ENCODE measurements at regions not wholly inside any gene's neighbourhood (a gene's known extent, or its start where the extent isn't known, plus 50 kb on each side); places are given as distances from the start of the nearest gene placed in this dataset.

DNA sequence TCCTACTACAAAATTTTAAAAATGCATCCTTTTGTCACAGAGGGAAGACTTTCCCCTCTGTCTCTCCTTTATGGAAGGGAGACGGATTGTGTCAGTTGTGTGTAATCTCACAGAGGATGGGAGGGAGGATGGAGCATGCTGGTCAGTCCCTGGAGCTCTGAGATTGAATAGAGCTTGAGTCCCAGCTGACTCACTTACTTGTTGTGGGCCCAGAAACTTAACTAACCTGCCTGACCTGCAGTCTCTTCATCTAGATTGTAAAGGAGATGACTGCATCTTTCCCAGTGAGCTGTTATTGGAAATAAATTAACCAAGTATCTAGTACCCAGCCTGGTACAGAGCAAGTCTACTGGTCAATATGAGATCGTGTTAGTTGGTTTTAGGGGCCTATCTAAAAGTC, 77.9 kb upstream of the ADO start:
- no peaks in the 10 kb centered on the region for H3K36me3 ChIP-seq (ENCODE audit: insufficient read depth, low read length)
- H3K4me1 ChIP-seq (ENCODE audit: insufficient read depth, low read length), result no peaks in the 10 kb centered on the region
- no peaks in the 10 kb centered on the region for H4K20me1 ChIP-seq (ENCODE audit: insufficient read depth, low read length)
- no peak overlapping the region for H3K27ac ChIP-seq (ENCODE audit: low read depth, low read length)
- H3K4me2 ChIP-seq (ENCODE audit: insufficient read depth, low read length), result no peak overlapping the region
- no peak overlapping the region for H2AFZ ChIP-seq (ENCODE audit: low read length)
- peak; percentile 8 for DNase-seq (ENCODE audit: insufficient read length, low spot score, missing footprints)
- H3K79me2 ChIP-seq (ENCODE audit: insufficient read depth, low read length), result no peaks in the 10 kb centered on the region
- no peak overlapping the region for H3K4me3 ChIP-seq (ENCODE audit: insufficient read depth, low read length)
- no peak for TF ChIP-seq CTCF (IDR thresholded peaks at IDR 0.05; ENCODE audit: extremely low read depth, low read depth, low read length)
- peaks cover 27% of the 10 kb centered on the region for H3K27me3 ChIP-seq (ENCODE audit: insufficient read depth, low read length)
- H3K9me3 ChIP-seq (ENCODE audit: low read depth, low read length), result no peaks in the 10 kb centered on the region

DNA sequence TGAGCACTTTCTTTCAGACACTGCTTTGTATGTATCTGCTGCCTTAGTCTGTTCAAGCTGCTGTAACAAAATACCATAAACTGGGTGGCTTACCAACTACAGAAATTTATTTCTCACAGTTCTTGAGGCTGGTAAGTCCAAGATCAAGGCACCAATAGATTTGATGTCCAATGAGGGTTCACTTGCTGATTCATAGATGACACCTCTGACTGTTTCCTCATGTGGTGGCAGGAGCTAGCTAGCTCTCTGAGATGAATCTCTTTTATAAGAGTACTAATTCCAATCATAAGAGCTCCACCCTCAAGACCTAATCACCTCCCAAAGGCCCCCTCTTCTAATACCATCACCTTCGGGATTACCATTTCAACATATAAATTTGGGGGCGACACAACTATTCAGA, 76.6 kb upstream of the ADO start:
- H3K4me2 ChIP-seq (ENCODE audit: insufficient read depth, low read length), result no peak overlapping the region
- H3K79me2 ChIP-seq (ENCODE audit: insufficient read depth, low read length), result no peaks in the 10 kb centered on the region
- H3K4me1 ChIP-seq (ENCODE audit: insufficient read depth, low read length), result no peaks in the 10 kb centered on the region
- no peak overlapping the region for H3K27ac ChIP-seq (ENCODE audit: low read depth, low read length)
- DNase-seq (ENCODE audit: insufficient read length, low spot score, missing footprints), result peak; percentile 37
- no peak for TF ChIP-seq CTCF (IDR thresholded peaks at IDR 0.05; ENCODE audit: extremely low read depth, low read depth, low read length)
- no peak overlapping the region for H2AFZ ChIP-seq (ENCODE audit: low read length)
- H4K20me1 ChIP-seq (ENCODE audit: insufficient read depth, low read length), result no peaks in the 10 kb centered on the region
- no peak overlapping the region for H3K4me3 ChIP-seq (ENCODE audit: insufficient read depth, low read length)
- H3K27me3 ChIP-seq (ENCODE audit: insufficient read depth, low read length), result peaks cover 32% of the 10 kb centered on the region
- H3K36me3 ChIP-seq (ENCODE audit: insufficient read depth, low read length), result no peaks in the 10 kb centered on the region
- H3K9me3 ChIP-seq (ENCODE audit: low read depth, low read length), result no peaks in the 10 kb centered on the region

GRCh38 chr10:62728479-62728878, 76.0 kb upstream of the ADO start:
- H3K27me3 ChIP-seq (ENCODE audit: insufficient read depth, low read length), result peaks cover 28% of the 10 kb centered on the region
- H3K36me3 ChIP-seq (ENCODE audit: insufficient read depth, low read length), result no peaks in the 10 kb centered on the region
- H3K4me1 ChIP-seq (ENCODE audit: insufficient read depth, low read length), result no peaks in the 10 kb centered on the region
- no peaks in the 10 kb centered on the region for H3K9me3 ChIP-seq (ENCODE audit: low read depth, low read length)
- H4K20me1 ChIP-seq (ENCODE audit: insufficient read depth, low read length), result no peaks in the 10 kb centered on the region
- no peak overlapping the region for H3K27ac ChIP-seq (ENCODE audit: low read depth, low read length)
- no peak for TF ChIP-seq CTCF (IDR thresholded peaks at IDR 0.05; ENCODE audit: extremely low read depth, low read depth, low read length)
- H2AFZ ChIP-seq (ENCODE audit: low read length), result no peak overlapping the region
- H3K4me3 ChIP-seq (ENCODE audit: insufficient read depth, low read length), result no peak overlapping the region
- no peak for DNase-seq (ENCODE audit: insufficient read length, low spot score, missing footprints)
- H3K79me2 ChIP-seq (ENCODE audit: insufficient read depth, low read length), result no peaks in the 10 kb centered on the region
- H3K4me2 ChIP-seq (ENCODE audit: insufficient read depth, low read length), result no peak overlapping the region

DNA sequence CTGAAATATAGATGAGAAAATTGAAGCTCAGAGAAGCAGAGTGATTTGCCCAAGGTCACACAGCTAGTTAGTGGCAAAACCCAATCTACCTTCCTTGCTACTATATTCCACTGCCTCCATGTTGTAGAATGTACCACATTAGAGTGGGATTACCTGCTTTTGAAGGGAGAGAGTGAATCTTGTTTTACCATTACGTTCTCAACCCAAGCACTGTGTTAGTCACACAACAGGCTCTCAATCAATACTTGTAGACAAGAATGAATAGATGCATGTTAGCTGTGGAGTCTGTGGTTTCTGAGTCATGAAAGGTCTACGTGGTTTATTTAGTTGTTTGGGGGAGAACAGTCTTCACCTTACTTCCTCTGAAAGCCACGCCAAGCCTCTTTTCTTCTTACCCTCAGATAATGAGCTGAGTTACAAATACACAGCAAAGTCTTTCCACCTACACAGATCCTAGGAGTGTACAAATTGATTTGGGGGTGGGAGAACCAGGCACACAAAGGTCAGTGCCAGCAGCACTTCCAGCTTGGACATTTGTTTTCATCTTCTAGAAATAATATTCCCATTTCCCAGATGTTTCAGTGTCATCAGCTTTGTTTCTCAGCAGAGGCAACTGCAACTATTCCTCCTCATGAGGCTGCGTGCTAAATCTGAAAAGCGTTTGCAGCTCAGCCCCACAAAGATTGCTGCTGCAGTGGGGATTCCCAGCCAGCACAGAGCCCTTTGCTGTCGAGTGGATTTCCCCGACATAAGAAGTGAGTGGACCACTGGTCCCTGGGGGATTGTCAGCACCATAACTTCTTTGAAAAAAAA, 71.5 kb upstream of the ADO start:
- H4K20me1 ChIP-seq (ENCODE audit: insufficient read depth, low read length), result no peaks in the 10 kb centered on the region
- H3K9me3 ChIP-seq (ENCODE audit: low read depth, low read length), result no peaks in the 10 kb centered on the region
- no peaks in the 10 kb centered on the region for H3K79me2 ChIP-seq (ENCODE audit: insufficient read depth, low read length)
- no peaks in the 10 kb centered on the region for H3K36me3 ChIP-seq (ENCODE audit: insufficient read depth, low read length)
- no peak overlapping the region for H3K4me3 ChIP-seq (ENCODE audit: insufficient read depth, low read length)
- H3K4me1 ChIP-seq (ENCODE audit: insufficient read depth, low read length), result no peaks in the 10 kb centered on the region
- no peak overlapping the region for H3K27ac ChIP-seq (ENCODE audit: low read depth, low read length)
- TF ChIP-seq CTCF (IDR thresholded peaks at IDR 0.05; ENCODE audit: extremely low read depth, low read depth, low read length), result no peak
- DNase-seq (ENCODE audit: insufficient read length, low spot score, missing footprints), result peak; percentile 8
- no peak overlapping the region for H2AFZ ChIP-seq (ENCODE audit: low read length)
- peaks cover 17% of the 10 kb centered on the region for H3K27me3 ChIP-seq (ENCODE audit: insufficient read depth, low read length)
- no peak overlapping the region for H3K4me2 ChIP-seq (ENCODE audit: insufficient read depth, low read length)
